ENCODE measurements at regions not wholly inside any gene's neighbourhood (a gene's known extent, or its start where the extent isn't known, plus 50 kb on each side); places are given as distances from the start of the nearest gene placed in this dataset.
"Not testable (repeated sequence)": the region's sequence is repeated elsewhere in the genome, so short reads cannot be mapped to it uniquely, and the experiment has no call there.

GRCh38 chr11:115613004-115613403 lies 108.8 kb upstream of the CADM1 start:
- FAIRE-seq, result no peak
- Histone ChIP-seq H3K36me3 (ENCODE audit: control insufficient read depth in 2 of 3, insufficient read depth in 3 of 3, low read length in 3 of 3) (no peaks in the 10 kb centered on the region), H3K4me1 (ENCODE audit: control insufficient read depth in 2 of 3, insufficient read depth in 2 of 3, low read depth in 1 of 3, low read length in 3 of 3) (no peaks in the 10 kb centered on the region)

GRCh38 chr11:115612046-115612730 lies 108.0 kb upstream of the CADM1 start:
- no peak for TF ChIP-seq CTCF (IDR thresholded peaks at IDR 0.05; ENCODE audit: borderline replicate concordance, extremely low read depth, insufficient read depth)
- FAIRE-seq, result no peak
- Histone ChIP-seq H3K36me3 (ENCODE audit: control insufficient read depth in 2 of 3, insufficient read depth in 3 of 3, low read length in 3 of 3) (no peaks in the 10 kb centered on the region), H3K9ac (ENCODE audit: low read length in 3 of 3) (no peak overlapping the region), H3K9me3 (ENCODE audit: control insufficient read depth in 2 of 3, insufficient read depth in 1 of 3, low read length in 3 of 3) (no peaks in the 10 kb centered on the region), H3K27ac (ENCODE audit: low read depth in 2 of 2, low read length in 2 of 2) (no peak overlapping the region), H3K4me3 (ENCODE audit: low read length in 3 of 3) (no peak overlapping the region), H3K4me1 (ENCODE audit: control insufficient read depth in 2 of 3, insufficient read depth in 2 of 3, low read depth in 1 of 3, low read length in 3 of 3) (no peaks in the 10 kb centered on the region), H3K27me3 (ENCODE audit: control insufficient read depth, insufficient read depth, low read length) (no peaks in the 10 kb centered on the region)
- DNase-seq, result no peak
- intact Hi-C loops (cut with DNase I), result no loop called here

More at GRCh38 chr11:115613004-115613403, 108.8 kb upstream of the CADM1 start:
- no peak for TF ChIP-seq CTCF (IDR thresholded peaks at IDR 0.05; ENCODE audit: borderline replicate concordance, extremely low read depth, insufficient read depth)
- Histone ChIP-seq H3K27me3 (ENCODE audit: control insufficient read depth, insufficient read depth, low read length) (no peaks in the 10 kb centered on the region), H3K9me3 (ENCODE audit: control insufficient read depth in 2 of 3, insufficient read depth in 1 of 3, low read length in 3 of 3) (no peaks in the 10 kb centered on the region), H3K27ac (ENCODE audit: low read depth in 2 of 2, low read length in 2 of 2) (no peak overlapping the region), H3K9ac (ENCODE audit: low read length in 3 of 3) (no peak overlapping the region), H3K4me3 (ENCODE audit: low read length in 3 of 3) (no peak overlapping the region)
- no peak for DNase-seq
- intact Hi-C loops (cut with DNase I), result no loop called here

GRCh38 chr11:115611343-115611742 lies 107.1 kb upstream of the CADM1 start:
- H3K27me3 ChIP-seq (ENCODE audit: control insufficient read depth, insufficient read depth, low read length), result no peaks in the 10 kb centered on the region
- H3K4me3 ChIP-seq (ENCODE audit: low read length in 3 of 3), result no peak overlapping the region
- no peak for DNase-seq
- no peak overlapping the region for H3K9ac ChIP-seq (ENCODE audit: low read length in 3 of 3)
- intact Hi-C loops (cut with DNase I), result no loop called here
- no peaks in the 10 kb centered on the region for H3K4me1 ChIP-seq (ENCODE audit: control insufficient read depth in 2 of 3, insufficient read depth in 2 of 3, low read depth in 1 of 3, low read length in 3 of 3)
- TF ChIP-seq CTCF (IDR thresholded peaks at IDR 0.05; ENCODE audit: borderline replicate concordance, extremely low read depth, insufficient read depth), result no peak
- H3K27ac ChIP-seq (ENCODE audit: low read depth in 2 of 2, low read length in 2 of 2), result no peak overlapping the region
- no peak for FAIRE-seq
- no peaks in the 10 kb centered on the region for H3K9me3 ChIP-seq (ENCODE audit: control insufficient read depth in 2 of 3, insufficient read depth in 1 of 3, low read length in 3 of 3)
- H3K36me3 ChIP-seq (ENCODE audit: control insufficient read depth in 2 of 3, insufficient read depth in 3 of 3, low read length in 3 of 3), result no peaks in the 10 kb centered on the region

GRCh38 chr11:115610908-115611307 lies 106.7 kb upstream of the CADM1 start:
- H3K4me1 ChIP-seq (ENCODE audit: control insufficient read depth in 2 of 3, insufficient read depth in 2 of 3, low read depth in 1 of 3, low read length in 3 of 3), result no peaks in the 10 kb centered on the region
- no peaks in the 10 kb centered on the region for H3K27me3 ChIP-seq (ENCODE audit: control insufficient read depth, insufficient read depth, low read length)
- H3K36me3 ChIP-seq (ENCODE audit: control insufficient read depth in 2 of 3, insufficient read depth in 3 of 3, low read length in 3 of 3), result no peaks in the 10 kb centered on the region
- no peak overlapping the region for H3K27ac ChIP-seq (ENCODE audit: low read depth in 2 of 2, low read length in 2 of 2)
- H3K4me3 ChIP-seq (ENCODE audit: low read length in 3 of 3), result no peak overlapping the region
- intact Hi-C loops (cut with DNase I), result no loop called here
- TF ChIP-seq CTCF (IDR thresholded peaks at IDR 0.05; ENCODE audit: borderline replicate concordance, extremely low read depth, insufficient read depth), result no peak
- no peaks in the 10 kb centered on the region for H3K9me3 ChIP-seq (ENCODE audit: control insufficient read depth in 2 of 3, insufficient read depth in 1 of 3, low read length in 3 of 3)
- H3K9ac ChIP-seq (ENCODE audit: low read length in 3 of 3), result no peak overlapping the region
- DNase-seq (no peak), FAIRE-seq (no peak)

GRCh38 chr11:115610234-115610633 lies 106.0 kb upstream of the CADM1 start:
- DNase-seq; H3K27me3 ChIP-seq (ENCODE audit: control insufficient read depth, insufficient read depth, low read length); H3K9me3 ChIP-seq (ENCODE audit: control insufficient read depth in 2 of 3, insufficient read depth in 1 of 3, low read length in 3 of 3); H3K9ac ChIP-seq (ENCODE audit: low read length in 3 of 3); H3K27ac ChIP-seq (ENCODE audit: low read depth in 2 of 2, low read length in 2 of 2); H3K4me3 ChIP-seq (ENCODE audit: low read length in 3 of 3); FAIRE-seq; H3K4me1 ChIP-seq (ENCODE audit: control insufficient read depth in 2 of 3, insufficient read depth in 2 of 3, low read depth in 1 of 3, low read length in 3 of 3); intact Hi-C loops (cut with DNase I); H3K36me3 ChIP-seq (ENCODE audit: control insufficient read depth in 2 of 3, insufficient read depth in 3 of 3, low read length in 3 of 3): not testable (repeated sequence)
